Stromal cell of bone marrow (primary cell): ENCODE measurements at regions not wholly inside any gene's neighbourhood (a gene's known extent, or its start where the extent isn't known, plus 50 kb on each side); places are given as distances from the start of the nearest gene placed in this dataset.

ENCODE experiments used
- DNase-seq: peaks from one replicate; pipeline ENCODE4 v3.0.0-alpha.2; 2012; ENCODE audit warnings: low read depth

DNA sequence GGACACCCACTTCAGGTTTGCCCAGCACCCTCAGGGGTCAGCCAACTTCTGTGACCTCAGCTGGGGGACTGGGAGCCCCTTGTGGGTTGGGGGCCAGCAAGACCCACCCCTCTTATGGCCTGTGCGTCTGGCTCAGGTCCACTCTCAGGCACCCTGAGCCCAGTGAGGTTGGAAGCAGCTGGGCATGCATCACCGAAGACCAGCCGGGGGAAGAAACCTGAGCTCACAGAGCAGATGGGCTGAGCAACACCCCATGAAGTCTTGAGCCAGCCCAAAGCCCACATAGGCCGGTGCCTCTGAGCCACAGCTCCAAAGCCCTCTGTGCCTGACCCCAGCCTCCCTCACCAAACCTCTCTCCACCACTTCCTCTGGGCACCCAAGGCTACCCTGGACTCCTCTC, 166.7 kb downstream of the RBFOX3 start:
- DNase-seq: no peak

DNA sequence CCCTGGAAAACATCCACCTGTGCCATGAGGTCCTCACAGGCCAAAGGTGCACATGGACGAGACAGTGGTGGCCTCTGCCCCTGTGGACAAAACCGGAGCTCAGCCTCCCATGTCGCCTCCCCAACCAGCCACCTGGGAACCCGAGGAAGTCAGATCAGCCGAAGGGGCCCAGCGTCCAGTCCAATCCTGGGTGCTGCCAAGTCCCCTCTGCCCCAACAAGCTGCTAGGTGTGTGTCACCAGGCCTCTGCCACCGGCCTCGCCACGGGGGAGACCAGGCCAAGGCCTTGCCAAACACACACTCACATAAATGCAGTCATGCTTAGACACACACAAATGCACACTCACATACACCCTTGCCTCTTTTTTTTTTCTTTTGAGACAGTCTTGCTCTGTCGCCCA, 167.8 kb downstream of the RBFOX3 start:
- DNase-seq: no peak

DNA sequence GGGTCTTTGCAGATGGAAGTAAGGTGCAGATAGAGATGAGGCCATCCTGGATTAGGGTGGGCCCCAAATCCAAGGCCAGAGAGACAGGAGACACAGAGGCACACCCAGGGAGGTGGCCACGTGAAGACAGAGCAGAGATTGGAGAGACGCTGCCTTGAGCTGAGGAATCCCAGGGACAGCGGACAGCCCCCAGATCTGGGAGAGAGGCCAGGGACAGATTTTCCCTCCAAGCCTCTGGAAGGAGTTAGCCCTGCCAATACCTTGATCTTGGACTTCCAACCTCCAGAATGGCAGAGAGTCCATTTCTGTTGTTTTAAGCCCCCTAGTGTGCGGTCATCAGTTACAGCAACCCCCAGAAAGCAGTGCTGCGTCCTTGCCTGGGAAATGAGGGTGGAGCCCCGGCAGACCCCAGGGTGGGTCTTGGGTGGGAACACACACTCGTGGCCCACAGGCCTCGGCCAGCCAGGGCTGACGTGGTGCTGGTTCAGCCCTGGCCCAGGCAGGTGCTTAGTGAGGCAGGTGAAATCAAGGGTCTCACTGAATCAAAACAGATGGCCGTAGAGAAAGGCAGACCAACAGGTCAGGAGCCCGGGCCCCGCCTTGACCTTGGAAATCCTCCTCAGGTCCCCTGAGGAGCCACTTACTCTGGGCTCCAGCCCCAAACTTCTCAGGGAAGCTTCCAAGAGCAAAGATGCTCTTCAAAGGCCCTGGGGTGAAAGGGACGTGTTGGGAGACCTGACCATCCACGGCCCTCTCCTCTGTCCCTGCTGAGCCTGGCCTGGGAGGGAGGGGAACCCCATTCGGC, 169.3 kb downstream of the RBFOX3 start:
- no peak for DNase-seq

DNA sequence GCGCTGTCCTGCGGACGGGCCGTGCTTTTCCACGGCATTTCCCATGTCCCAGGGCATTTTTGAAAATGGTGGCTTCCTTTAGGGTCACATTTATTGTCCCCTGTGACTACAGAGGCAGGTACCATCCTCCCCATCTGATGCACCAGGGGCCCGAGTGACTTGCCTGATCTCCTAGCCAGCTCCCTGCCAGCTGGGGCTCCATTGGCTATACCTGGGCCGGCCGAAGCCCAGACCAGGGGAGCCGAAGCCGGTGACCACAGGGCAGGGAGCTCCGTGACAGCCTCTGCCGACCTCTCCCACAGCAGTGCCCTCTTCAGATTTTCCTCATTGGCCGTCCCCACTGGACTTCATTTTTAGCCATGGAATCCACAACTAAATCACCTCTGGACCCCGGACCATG, 170.6 kb downstream of the RBFOX3 start:
- DNase-seq: no peak

DNA sequence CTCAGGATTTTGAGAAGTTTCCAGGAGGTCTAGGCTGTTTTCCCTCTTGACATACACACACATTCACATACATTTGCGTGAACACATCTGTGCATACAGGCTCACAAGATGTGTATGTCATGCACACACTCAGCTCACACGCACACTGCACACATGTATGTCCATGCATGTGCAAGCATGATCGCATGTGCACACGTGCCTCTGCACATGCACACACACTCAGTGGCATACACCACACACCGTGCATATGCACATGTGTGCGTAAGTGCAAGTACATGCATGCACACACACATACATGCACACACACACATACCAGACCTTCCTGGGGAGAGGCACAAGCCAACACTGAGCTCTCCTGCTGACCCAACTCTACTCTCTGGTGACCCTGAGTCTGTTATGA, 171.4 kb downstream of the RBFOX3 start:
- no peak for DNase-seq

DNA sequence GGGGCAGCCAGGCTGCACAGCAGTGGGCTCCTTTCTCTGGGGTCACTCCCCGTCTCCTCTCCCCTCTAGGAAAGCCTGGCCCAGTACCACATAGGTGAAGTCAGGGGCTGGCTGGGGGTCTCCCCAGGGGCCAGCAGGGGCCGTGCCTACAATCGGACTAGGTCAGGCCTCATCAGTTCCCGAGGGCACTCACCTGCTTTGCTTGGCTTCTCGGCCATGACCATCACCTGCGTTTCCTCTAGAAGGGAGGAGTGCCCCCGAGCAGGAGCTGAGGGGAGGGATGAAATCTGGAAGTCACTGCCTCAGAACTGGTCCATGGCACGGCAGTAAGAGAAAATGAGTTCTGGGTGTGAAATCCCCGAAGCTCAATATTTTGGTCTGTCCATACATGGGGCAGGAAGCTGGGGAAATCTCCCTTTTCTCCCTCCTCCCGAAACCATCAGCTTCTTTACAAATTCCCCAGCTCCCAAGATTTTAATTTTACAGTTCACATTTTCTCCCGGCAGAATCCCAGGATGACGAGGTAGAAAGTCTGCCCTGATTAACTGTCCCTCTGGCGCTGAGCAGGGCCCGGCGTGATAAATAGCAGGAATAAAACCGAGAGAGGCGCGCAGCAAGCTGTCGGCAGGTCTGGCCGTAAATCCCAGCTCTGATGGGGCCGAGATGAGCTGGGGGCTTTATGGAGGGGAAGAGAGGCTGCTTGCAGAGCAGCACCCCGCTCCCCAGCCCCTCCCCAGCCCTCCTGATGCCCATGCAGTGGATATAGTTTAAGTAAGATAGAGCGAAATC, 172.1 kb downstream of the RBFOX3 start:
- DNase-seq: no peak

DNA sequence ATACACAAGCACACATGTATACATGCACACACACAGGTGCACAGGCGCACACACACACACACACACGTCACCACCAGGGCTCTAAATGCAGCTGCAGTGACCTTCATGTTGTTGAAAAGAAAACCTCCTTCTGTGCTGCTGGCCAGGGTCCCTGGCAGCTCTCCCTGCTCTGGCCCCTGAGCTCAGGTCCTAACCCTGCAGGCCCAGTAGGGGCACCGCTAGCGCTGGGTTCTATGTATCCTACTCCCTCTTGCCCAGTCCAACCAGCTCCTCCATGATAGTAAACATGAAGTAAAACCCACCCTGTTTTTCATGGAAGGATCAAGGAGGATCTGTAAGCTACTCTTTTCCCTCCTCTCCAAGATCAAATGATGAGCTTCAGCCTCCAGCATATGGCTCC, 172.8 kb downstream of the RBFOX3 start:
- no peak for DNase-seq

DNA sequence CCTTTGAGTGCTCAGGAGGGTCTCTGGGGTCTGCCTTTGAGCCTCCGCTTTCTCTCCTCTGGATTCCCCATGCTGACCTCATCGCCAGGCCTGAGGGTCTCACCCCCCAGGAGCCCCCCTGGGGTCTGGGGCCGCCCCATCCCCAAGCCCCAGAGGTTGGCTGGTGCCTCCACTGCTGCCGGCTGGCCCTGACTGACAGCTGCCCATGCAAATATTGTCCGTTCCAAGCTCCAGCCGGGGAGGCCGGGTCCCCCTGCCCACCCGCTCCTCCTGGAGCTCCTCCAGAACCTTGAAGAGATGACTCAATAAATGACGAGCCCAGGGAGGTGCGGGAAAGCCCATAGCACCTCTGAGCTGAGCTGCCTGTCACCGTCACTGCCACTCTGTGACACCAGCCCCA, 173.8 kb downstream of the RBFOX3 start:
- DNase-seq: no peak

DNA sequence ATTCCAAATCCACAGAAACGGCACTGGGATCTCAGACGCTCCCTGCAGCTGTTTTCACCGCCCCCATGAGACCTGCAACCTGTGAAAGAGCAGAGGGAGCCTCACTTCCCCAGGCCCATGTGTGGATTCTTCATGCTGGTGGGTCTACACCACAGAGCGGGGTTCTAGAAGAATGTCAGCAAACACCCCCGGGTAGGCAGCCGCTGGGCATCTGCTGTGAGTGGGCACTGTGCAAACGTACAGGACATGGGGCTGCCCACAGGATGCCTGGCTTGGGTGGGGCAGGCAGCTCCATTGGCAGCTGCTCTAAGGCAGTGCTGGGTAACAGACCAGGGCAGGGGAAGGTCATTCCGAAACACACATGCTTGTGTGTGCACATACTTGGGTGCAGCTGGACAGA, 174.9 kb downstream of the RBFOX3 start:
- no peak for DNase-seq

DNA sequence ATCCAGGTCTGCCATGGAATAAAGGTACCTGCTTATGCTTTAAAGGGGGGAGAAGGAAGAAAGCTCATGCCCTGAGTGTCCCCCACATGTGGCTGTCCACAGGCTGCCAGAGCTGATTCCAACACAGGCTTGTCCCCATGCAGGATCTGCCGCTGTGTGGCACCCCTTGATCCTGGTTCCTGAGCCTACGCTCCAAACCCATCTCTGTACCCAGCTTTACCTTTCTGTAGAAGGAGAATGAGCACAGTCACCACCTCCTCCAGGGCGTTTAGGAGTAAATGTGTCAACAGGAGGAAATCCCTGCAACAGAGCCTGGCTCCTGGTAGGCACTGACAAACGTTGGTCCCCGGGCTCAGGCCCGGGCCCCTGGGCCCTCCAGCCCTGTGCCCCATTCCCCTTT, 175.6 kb downstream of the RBFOX3 start:
- DNase-seq: no peak

DNA sequence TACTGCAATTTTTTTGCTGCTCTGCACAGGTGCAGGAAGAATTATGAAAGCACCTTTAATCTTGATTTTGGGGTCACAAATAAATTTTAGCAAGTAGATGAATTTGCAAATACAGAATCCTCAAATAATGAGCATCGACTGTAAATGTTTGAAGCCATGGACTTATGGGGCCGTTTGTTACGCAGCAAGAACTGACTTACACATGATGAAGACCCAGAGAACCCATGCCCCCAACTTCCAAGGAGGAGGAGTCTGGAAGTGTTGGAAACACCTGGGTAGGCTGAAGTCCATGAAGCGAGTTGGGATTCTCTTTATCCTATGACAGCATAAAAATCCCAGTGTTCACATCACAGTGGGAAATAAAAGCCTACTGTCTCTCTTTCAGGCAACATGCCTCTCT, 176.6 kb downstream of the RBFOX3 start:
- no peak for DNase-seq

DNA sequence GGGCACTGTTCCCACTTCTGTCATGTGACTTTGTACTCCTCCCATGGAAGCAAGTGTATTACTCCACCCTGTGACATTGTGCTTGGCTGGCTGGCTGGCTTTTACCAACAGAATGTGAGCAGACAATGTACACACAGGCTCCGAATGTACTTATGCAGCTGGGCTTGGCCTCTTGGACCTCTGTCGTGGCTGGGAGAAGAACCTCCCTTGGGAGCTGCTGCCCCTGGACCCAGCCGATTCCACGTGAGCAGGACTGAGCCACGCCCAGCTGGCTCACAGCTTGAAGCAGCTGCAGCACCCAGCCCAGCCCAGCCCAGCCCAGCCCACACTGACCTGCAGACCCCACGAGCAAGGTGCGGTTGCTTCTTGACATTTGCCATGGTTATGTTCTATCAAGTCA, 177.5 kb downstream of the RBFOX3 start:
- no peak for DNase-seq

DNA sequence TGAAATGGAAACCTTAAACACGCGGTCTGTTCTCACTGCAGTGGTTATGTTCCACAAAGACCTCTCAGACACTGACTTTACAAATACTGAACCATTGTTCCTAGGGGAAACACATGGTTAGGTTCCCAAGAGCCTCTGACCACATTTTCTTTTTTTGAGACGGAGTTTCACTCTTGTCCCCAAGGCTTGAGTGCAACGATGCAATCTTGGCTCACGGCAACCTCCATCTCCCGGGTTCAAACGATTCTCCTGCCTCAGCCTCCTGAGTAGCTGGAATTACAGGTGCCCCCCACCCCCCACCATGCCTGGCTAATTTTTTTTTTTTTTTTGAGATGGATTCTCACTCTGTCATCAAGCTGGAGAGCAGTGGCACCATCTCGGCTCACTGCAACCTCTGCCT, 179.7 kb downstream of the RBFOX3 start:
- no peak for DNase-seq

DNA sequence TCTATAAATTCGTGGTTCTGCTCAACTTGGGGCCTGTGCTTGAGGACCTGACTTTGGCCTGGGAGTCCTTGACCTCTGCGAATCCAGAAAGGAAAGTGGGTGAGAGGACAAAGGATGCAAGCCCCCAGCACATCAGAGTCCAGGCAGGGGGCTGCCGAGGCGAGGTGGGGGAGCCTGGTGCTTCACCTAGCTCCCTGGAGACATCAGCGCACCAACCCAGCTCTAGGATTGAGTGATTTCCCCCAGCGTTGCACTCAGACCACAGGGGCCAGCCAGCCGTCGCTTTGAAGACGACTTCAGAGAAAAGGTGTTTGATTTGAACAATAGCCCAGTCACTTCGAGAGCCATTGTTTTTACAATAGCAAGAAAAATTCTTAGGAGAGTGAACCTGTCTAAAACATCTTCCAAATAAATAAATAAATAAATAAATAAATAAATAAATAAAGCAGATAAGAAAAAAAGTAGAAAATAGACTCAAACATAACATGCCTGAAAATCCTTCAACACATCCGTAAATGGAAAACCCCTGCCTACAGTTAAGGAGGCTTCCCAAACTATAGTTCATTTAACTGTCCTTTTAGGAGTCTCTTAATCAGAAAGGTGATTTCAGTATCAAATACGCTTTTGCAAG, 180.9 kb downstream of the RBFOX3 start:
- DNase-seq: no peak

DNA sequence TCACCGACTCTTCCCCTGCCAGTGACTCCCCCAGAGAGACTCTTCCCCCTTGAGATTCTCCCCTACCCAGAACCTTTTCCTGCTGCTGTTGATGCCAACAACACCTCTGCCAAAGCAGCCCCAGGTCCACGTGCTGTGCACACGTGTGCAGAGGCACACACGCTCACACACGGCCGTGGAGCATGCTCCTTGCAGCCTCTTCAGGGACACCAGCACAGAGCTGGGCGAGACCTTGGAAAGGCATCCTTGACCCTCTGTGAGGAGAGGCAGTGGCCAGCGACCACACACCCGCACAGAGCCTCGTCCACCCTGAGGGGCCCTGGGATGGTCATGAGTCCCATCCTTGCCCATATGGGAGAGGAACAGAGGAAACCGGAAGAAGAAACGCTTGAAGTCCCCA, 181.9 kb downstream of the RBFOX3 start:
- DNase-seq: no peak

DNA sequence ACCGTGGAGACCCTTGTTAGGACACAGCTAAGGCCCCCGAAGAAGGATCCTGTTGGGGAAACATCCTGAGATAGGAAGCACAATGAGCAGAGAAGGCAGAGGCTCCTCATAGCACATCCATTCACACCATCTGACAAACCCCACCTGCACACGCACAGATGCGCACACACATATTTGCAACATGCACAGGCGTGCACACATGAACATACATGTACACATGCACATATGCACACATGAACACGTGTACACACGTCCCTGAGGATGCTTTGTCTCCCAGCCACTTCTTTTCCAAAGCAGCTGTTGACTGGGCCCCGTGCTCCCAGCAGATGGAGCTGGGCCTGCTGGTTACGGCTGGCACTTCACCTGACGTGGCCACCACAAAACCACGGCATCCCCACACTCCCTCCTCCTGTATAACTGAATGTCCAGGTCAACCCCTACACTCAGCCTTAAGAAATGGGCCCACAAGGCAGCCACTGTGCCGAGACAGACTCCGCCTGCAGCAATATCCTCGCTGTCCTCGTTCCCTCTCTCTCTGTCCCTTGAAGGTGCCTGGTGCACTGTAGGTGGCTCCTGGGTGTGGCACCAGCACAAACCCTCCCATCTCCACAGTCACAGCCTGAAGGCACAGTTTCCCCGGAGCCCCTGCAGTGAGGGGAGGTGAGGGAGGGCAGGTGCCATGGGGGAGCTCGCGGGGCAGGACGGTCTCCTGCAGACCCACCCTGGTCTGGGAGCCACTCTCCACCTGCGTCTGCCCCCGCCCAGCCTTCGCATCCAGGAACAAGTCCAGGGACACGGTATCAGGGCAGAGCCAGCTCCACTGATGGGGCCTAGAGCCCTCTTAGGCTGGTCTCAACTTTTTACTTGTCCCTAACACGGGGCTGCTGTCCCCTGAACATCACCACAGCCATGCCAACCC, 183.0 kb downstream of the RBFOX3 start:
- no peak for DNase-seq

DNA sequence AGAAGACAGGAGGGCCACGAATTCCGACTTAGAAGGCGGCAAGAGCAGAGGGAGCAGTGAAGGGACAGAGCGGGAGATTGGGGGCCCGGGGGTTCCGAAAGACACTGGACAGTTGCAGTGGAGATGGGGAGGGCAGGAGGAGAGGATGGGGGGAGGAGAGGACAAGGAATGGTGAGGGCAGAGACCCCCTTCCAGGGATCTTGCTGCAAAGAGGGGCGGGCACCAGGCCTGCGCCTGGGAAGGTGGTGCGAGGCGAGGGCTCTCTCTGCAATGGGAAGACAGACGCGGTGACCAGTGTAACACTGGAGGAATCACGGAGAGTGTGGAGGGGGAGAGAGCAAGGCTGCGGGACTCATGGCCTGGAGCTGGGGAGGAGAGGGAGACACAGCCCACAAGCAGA, 185.2 kb downstream of the RBFOX3 start:
- DNase-seq: no peak

DNA sequence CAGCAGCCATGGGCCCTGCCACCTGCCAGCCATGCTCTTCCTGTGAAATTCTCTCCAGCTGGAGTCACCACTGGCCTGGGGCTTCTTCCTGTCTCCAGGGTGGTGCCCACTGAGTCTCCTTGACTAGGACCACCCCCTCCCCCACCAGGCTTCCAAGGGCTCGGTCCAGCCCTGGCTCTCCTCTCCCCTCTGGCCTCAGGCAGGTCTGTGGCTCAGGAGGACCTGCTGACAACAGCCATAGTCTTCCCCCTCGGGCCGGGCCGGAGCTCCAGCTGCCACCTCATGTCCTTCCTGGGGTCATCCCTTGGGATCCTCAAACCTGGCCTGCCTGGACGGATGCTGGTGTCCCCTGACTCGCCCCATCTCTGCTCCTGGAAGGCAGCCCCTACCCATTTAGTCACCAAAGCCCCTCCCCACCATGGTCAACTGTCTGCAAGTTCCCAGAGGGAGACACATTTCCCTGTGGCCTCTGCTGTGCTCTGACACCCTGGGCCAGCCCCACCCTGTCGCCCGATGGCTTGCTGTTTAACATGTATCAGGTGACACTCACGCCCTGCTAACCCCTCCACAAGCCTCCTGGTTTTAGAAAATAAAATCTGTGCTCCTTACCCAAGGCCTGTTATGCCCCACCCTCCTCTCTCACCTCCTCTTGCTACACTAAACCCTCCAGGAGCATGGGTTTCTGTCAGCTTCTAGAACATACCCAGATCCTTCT, 186.2 kb downstream of the RBFOX3 start:
- no peak for DNase-seq

DNA sequence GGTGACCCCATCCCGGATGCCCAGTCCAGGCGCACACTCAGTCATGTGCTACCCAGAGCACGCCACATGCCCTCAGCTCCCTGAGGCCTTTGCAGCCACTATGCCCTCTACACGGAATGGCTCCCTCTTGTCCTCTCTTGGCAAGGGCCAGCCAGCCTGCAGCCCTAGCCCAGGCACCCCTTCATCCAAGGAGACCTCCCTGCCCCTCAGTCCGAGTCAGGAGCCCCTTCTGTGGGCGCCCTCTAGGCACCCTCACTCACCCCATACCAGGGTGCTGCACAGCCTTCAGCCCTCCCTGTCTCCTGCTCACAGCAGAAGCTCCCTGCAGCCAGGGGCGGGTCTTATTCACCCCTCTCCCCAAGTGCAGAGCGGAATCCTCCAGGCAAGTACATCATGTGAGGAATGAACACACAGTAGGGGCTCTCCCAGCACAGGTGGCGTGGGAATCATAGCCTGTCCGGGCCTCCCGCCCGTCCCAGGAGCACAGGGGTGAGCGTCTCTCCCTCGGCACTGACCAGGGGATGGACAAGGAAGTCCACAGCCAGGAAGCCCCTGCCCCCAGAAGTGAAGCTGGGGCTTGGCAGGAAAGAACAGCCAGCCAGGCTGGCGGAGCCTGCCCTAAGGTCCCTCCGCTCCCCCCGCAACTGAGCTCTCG, 186.9 kb downstream of the RBFOX3 start:
- no peak for DNase-seq

DNA sequence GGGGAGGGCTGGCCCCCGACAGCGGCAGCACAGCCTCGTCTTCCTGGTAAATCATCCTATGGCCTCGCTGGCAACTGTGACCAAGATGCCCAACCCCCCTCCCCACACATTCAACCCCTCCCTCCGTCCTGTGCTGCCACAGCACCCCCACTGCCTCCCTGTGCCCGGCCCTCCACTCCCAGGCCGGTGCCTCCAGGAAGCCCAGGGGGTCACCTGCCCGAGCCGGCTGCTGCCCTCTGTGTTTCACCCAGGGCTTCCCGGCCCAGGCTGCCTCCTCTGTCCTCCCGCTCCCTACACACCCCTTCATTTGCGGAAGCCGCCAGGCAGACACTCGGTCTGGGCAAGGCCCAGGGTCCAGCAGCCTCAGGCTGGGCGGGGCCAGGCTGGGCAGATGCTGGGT, 188.6 kb downstream of the RBFOX3 start:
- no peak for DNase-seq
